ENCODE measurements at regions not wholly inside any gene's neighbourhood (a gene's known extent, or its start where the extent isn't known, plus 50 kb on each side); places are given as distances from the start of the nearest gene placed in this dataset.

GRCh38 chrX:4805502-4805901 is 1092.1 kb upstream of the PRKX start:
- TF ChIP-seq POLR2A (IDR thresholded peaks at IDR 0.05; ENCODE audit: low read depth, low read length) (no peak), POU2F2 (IDR thresholded peaks at IDR 0.05; ENCODE audit: low read depth, low read length) (no peak), TAF1 (IDR thresholded peaks at IDR 0.05; ENCODE audit: low read depth, low read length) (no peak)

Measured in GM12891 (cell line).